Astrocyte of the spinal cord (primary cell): ENCODE measurements at regions not wholly inside any gene's neighbourhood (a gene's known extent, or its start where the extent isn't known, plus 50 kb on each side); places are given as distances from the start of the nearest gene placed in this dataset.

Experiments used
- DNase-seq: peaks from one replicate; pipeline ENCODE4 v3.0.0; 2011; ENCODE audit warnings: low read depth, low spot score
- H3K4me3 ChIP-seq: 2 replicates; pipeline ENCODE4 v1.5.1; 2011; ENCODE audit warnings: low read depth, mild to moderate bottlenecking, low read length, moderate library complexity
- in situ Hi-C: cut with HindIII; loops from 2 replicates; pipeline ENCODE4 v1.10.0; 2017; ENCODE audit warnings: low sequenced_read_pairs
- TF ChIP-seq, protein P1 (sequence below): IDR thresholded peaks from 2 replicates; pipeline ENCODE4 v1.5.1; 2012; ENCODE audit warnings: low read depth, mild to moderate bottlenecking, low read length, inconsistent platforms

DNA sequence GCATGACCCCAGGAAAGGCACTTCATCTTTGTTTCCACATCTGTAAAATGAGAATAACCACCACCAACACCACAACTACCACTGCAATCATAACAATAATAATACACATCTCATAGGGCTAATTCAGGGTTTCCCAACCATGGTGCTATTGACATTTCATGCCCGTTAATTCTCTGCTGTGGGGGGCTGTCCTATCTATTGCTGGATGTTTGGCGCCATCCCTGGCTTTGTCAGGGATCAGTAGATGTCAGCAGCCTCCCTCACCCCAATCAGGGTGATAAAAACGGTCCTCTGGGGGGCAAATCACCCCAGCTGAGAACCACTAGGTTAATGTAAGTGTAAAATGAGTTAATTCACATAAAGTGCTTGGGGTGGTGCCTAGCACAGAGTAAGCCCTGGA lies 145.8 kb downstream of the EMX2 start:
- TF ChIP-seq, protein P1, sequence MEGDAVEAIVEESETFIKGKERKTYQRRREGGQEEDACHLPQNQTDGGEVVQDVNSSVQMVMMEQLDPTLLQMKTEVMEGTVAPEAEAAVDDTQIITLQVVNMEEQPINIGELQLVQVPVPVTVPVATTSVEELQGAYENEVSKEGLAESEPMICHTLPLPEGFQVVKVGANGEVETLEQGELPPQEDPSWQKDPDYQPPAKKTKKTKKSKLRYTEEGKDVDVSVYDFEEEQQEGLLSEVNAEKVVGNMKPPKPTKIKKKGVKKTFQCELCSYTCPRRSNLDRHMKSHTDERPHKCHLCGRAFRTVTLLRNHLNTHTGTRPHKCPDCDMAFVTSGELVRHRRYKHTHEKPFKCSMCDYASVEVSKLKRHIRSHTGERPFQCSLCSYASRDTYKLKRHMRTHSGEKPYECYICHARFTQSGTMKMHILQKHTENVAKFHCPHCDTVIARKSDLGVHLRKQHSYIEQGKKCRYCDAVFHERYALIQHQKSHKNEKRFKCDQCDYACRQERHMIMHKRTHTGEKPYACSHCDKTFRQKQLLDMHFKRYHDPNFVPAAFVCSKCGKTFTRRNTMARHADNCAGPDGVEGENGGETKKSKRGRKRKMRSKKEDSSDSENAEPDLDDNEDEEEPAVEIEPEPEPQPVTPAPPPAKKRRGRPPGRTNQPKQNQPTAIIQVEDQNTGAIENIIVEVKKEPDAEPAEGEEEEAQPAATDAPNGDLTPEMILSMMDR = no peak
- in situ Hi-C loops = no loop called here
- no peak for DNase-seq
- no peak overlapping the region for H3K4me3 ChIP-seq

DNA sequence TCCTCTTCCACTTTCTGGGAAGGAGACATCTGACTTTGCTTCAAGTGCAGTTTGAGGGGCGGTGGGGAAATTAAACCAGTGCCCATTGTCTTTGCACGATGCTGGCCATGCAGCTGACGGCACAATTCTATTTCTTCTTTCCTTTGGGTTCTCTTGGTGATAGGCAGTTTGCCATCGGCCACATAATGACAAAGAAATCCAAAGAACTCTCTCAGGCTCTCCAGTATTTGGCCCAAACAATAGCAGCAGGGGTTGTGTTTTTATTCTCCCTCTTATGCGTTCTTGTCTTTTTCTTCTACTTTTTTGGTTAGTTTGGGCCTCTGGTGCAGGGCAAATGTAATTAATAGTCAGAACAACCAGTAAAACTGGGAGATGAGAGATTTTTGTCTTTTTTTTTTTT lies 147.0 kb downstream of the EMX2 start:
- in situ Hi-C loops = no loop called here

DNA sequence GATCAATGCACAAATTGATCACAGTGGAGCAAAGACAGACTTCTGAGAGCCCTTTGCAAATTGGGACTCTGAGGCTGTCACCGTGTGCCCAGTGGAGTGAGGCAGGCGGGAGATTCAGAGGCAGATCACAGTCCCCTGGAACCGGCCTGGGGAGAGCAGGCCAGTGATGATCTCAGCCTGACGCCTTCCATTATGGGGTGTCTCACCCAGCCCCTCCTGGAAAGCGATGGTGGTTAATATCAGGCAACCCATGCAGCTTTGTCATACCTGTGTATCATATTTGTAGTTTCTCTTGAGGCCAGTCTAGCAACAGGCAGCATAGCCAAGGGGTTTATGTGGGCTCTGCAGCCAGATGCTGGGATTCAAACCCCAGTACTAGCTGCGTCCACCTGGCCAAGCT lies 147.8 kb downstream of the EMX2 start:
- DNase-seq = no peak
- in situ Hi-C loops = no loop called here
- TF ChIP-seq, protein P1 = no peak
- no peak overlapping the region for H3K4me3 ChIP-seq

More for the DNA sequence above, 147.0 kb downstream of the EMX2 start:
- H3K4me3 ChIP-seq = no peak overlapping the region
- DNase-seq = no peak
- TF ChIP-seq, protein P1 = no peak

DNA sequence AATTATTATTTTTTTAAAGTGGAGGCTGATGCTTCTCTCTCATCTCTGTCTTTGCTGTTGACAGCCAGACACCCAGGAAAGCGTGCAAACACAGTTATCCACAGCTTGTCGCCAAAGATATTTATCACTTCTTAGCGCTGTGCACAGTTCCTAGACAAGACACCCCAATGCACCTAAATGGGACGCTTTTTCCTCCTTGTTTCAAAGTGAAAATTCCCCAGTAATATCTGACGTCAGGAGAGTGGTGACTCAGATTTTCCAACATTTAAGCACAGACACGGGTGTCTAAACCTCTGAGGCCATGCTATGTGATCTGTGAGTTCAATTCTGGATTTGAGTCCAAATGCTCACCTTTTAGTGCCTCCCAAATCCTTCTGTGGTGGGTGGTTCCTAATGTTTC lies 151.6 kb downstream of the EMX2 start:
- TF ChIP-seq, protein P1 = no peak
- in situ Hi-C loops = no loop called here
- no peak overlapping the region for H3K4me3 ChIP-seq
- no peak for DNase-seq

DNA sequence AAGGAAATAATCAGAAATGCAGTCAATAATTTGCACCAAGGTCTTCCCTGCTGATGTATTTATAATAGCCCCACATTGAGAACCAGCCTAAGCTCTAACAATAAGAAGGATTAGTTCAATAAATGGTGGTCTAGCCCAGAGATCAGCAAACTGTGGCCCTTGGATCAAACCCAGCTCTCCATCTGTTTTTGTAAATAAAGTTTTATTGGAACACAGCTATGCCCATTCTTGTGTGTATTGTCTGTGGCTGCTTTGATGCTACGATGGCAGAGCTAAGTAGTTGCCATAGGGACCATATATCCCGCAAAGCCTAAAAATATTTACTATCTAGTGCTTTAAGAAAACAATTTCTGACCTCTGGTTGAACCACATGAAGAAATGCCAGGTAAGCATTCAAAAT lies 154.9 kb downstream of the EMX2 start:
- TF ChIP-seq, protein P1 = no peak
- H3K4me3 ChIP-seq = no peak overlapping the region
- DNase-seq = no peak
- in situ Hi-C loops = no loop called here

DNA sequence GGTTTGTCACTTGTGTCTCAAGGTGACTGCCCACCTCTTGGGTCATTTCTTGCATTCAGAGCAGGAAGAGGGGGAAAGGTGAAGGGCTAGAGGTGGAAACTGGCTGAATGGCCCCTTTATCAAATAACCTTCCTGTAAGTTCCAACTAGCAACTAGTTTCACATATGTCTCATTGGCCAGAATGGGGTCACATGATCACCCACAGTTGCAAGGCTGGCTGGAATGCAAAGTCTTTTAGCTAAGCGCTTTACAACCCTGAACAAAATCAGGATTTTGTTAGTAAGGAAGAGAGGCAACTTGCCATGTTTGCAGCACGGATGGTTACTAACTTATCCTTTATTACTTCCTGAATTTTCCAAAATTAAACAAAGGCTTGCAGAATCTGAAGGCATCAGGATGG lies 156.3 kb downstream of the EMX2 start:
- TF ChIP-seq, protein P1 = no peak
- DNase-seq = no peak
- H3K4me3 ChIP-seq = no peak overlapping the region
- in situ Hi-C loops = no loop called here
